Osteoblast (primary cell): ENCODE measurements at regions not wholly inside any gene's neighbourhood (a gene's known extent, or its start where the extent isn't known, plus 50 kb on each side); places are given as distances from the start of the nearest gene placed in this dataset.
"Not testable (repeated sequence)": the region's sequence is repeated elsewhere in the genome, so short reads cannot be mapped to it uniquely, and the experiment has no call there.

Experiments
- DNase-seq: peaks from one replicate; pipeline ENCODE4 v3.0.0; 2011; ENCODE audit warnings: low spot score, mixed read lengths; ENCODE audit not compliant: insufficient read length; ENCODE audit errors: missing footprints
- H2AFZ ChIP-seq: 2 replicates; pipeline ENCODE4 v1.6.0; 2011; ENCODE audit warnings: mild to moderate bottlenecking, low read length
- H3K27ac ChIP-seq: 2 replicates; pipeline ENCODE4 v1.5.1; 2011; ENCODE audit warnings: mild to moderate bottlenecking, low read depth, low read length, moderate library complexity
- H3K27me3 ChIP-seq: 2 replicates; pipeline ENCODE4 v1.6.0; 2012; ENCODE audit warnings: mild to moderate bottlenecking, control low read depth, inconsistent platforms, low read length, moderate library complexity; ENCODE audit not compliant: insufficient read depth
- H3K36me3 ChIP-seq: 2 replicates; pipeline ENCODE4 v1.5.1; 2011; ENCODE audit warnings: mild to moderate bottlenecking, low read length, control low read depth, moderate library complexity; ENCODE audit not compliant: insufficient read depth
- H3K4me1 ChIP-seq: 2 replicates; pipeline ENCODE4 v1.5.1; 2011; ENCODE audit warnings: mild to moderate bottlenecking, low read length, control low read depth, moderate library complexity; ENCODE audit not compliant: insufficient read depth
- H3K4me2 ChIP-seq: 2 replicates; pipeline ENCODE4 v1.6.0; 2011; ENCODE audit warnings: mild to moderate bottlenecking, low read length; ENCODE audit not compliant: insufficient read depth
- H3K4me3 ChIP-seq: fragments of 200-600 bp; sonication (generic); 3 replicates; pipeline ENCODE4 v1.5.1; 2012; ENCODE audit warnings: mild to moderate bottlenecking, low read length, inconsistent platforms; ENCODE audit not compliant: insufficient read depth
- H3K79me2 ChIP-seq: 2 replicates; pipeline ENCODE4 v1.6.0; 2012; ENCODE audit warnings: mild to moderate bottlenecking, low read length, control low read depth, inconsistent platforms; ENCODE audit not compliant: insufficient read depth
- H3K9me3 ChIP-seq: 2 replicates; pipeline ENCODE4 v1.5.1; 2011; ENCODE audit warnings: low read depth, low read length, control low read depth
- H4K20me1 ChIP-seq: 2 replicates; pipeline ENCODE4 v1.6.0; 2012; ENCODE audit warnings: mild to moderate bottlenecking, low read length, control low read depth; ENCODE audit not compliant: insufficient read depth
- CTCF ChIP-seq: IDR thresholded peaks from 2 replicates; pipeline ENCODE4 v1.5.1; 2011; ENCODE audit warnings: mild to moderate bottlenecking, low read depth, low read length, moderate library complexity; ENCODE audit errors: extremely low read depth

GRCh38 chr16:85447693-85448313, 165.3 kb upstream of the GSE1 start:
- H3K27ac ChIP-seq: no peak overlapping the region
- peaks cover 38% of the 10 kb centered on the region for H4K20me1 ChIP-seq

GRCh38 chr16:85448557-85449190, 164.4 kb upstream of the GSE1 start:
- H3K4me3 ChIP-seq: no peak overlapping the region
- H3K36me3 ChIP-seq: no peaks in the 10 kb centered on the region
- no peak for DNase-seq
- no peak overlapping the region for H3K27ac ChIP-seq
- no peaks in the 10 kb centered on the region for H3K79me2 ChIP-seq
- no peaks in the 10 kb centered on the region for H3K9me3 ChIP-seq
- no peaks in the 10 kb centered on the region for H3K4me1 ChIP-seq
- peaks cover 46% of the 10 kb centered on the region for H4K20me1 ChIP-seq
- no peaks in the 10 kb centered on the region for H3K27me3 ChIP-seq
- no peak overlapping the region for H2AFZ ChIP-seq
- no peak for TF ChIP-seq CTCF
- no peak overlapping the region for H3K4me2 ChIP-seq

More at GRCh38 chr16:85447693-85448313, 165.3 kb upstream of the GSE1 start:
- no peak for TF ChIP-seq CTCF
- no peaks in the 10 kb centered on the region for H3K79me2 ChIP-seq
- no peaks in the 10 kb centered on the region for H3K36me3 ChIP-seq
- H3K27me3 ChIP-seq: no peaks in the 10 kb centered on the region
- H2AFZ ChIP-seq: no peak overlapping the region
- H3K4me2 ChIP-seq: no peak overlapping the region
- H3K4me3 ChIP-seq: no peak overlapping the region
- H3K9me3 ChIP-seq: no peaks in the 10 kb centered on the region
- DNase-seq: no peak
- no peaks in the 10 kb centered on the region for H3K4me1 ChIP-seq

- TF ChIP-seq CTCF: no peak
- no peaks in the 10 kb centered on the region for H3K36me3 ChIP-seq
- H3K79me2 ChIP-seq: no peaks in the 10 kb centered on the region
- no peak overlapping the region for H3K4me3 ChIP-seq
- H4K20me1 ChIP-seq: peaks cover 53% of the 10 kb centered on the region
- H3K4me1 ChIP-seq: no peaks in the 10 kb centered on the region
- H3K27me3 ChIP-seq: no peaks in the 10 kb centered on the region
- H3K9me3 ChIP-seq: no peaks in the 10 kb centered on the region
- no peak for DNase-seq
- no peak overlapping the region for H3K4me2 ChIP-seq
- H2AFZ ChIP-seq: no peak overlapping the region
- no peak overlapping the region for H3K27ac ChIP-seq
These were observed 163.8 kb upstream of the GSE1 start for GRCh38 chr16:85449191-85449884.

GRCh38 chr16:85449885-85450245, 163.3 kb upstream of the GSE1 start:
- H3K79me2 ChIP-seq: no peaks in the 10 kb centered on the region
- no peaks in the 10 kb centered on the region for H3K4me1 ChIP-seq
- H4K20me1 ChIP-seq: peaks cover 54% of the 10 kb centered on the region

GRCh38 chr16:85451142-85451541, 162.0 kb upstream of the GSE1 start:
- not testable (repeated sequence) for H3K27ac ChIP-seq
- peaks cover 44% of the 10 kb centered on the region for H4K20me1 ChIP-seq

More at GRCh38 chr16:85449885-85450245, 163.3 kb upstream of the GSE1 start:
- Histone ChIP-seq H3K4me2 (no peak overlapping the region), H3K36me3 (no peaks in the 10 kb centered on the region), H3K27ac (no peak overlapping the region), H3K4me3 (no peak overlapping the region), H3K9me3 (no peaks in the 10 kb centered on the region), H3K27me3 (no peaks in the 10 kb centered on the region), H2AFZ (no peak overlapping the region)
- DNase-seq: no peak
- TF ChIP-seq CTCF: no peak

More at GRCh38 chr16:85451142-85451541, 162.0 kb upstream of the GSE1 start:
- H2AFZ ChIP-seq, H3K4me3 ChIP-seq, DNase-seq, H3K36me3 ChIP-seq, H3K4me2 ChIP-seq, H3K27me3 ChIP-seq, H3K79me2 ChIP-seq, H3K4me1 ChIP-seq, H3K9me3 ChIP-seq: not testable (repeated sequence)
